ENCODE measurements at regions not wholly inside any gene's neighbourhood (a gene's known extent, or its start where the extent isn't known, plus 50 kb on each side); places are given as distances from the start of the nearest gene placed in this dataset.
A peak's percentile ranks its signal among the peaks of the same experiment; 100 is the strongest.
"Not testable (repeated sequence)": the region's sequence is repeated elsewhere in the genome, so short reads cannot be mapped to it uniquely, and the experiment has no call there.

DNA sequence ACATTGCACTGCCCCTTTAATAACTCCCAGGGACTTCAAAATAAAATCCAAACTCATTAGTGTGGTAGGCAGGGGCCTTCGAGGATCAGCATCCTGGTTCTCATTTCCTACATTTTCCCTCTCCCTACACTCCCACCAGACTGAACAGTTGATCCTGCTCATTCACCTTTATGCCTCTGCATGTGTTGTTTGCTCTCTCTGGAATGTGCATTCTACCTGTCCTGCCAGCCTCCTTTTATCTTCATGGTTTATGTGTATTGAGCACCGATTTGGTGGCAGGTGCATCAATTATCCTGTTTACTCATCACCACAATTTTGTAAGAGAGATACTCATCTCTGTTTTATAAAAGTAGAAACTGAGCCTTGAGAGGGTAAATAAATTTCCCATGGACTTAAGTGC, 125.0 kb downstream of the ADSS2 start:
- no peak for DNase-seq

GRCh38 chr1:244327533-244327932, 124.2 kb downstream of the ADSS2 start:
- DNase-seq = no peak

DNA sequence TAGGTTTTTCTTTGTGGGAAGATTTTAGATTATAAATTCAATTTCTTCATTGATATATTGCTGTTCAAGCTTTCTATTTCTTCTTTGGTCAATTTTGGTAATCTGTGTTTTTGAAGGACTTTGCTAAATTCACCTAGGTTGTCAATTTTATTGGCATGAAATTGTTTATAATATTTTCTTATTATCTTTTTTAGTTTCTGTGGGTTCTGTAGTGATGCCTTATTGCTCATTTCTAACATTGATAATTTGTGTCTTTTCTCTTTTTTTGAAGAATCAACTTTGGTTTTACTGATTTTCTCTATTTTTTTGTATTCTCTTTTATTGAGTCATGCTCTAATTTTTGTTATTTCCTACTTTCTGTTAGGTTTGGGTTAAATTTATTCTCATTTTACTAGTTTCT, 123.2 kb downstream of the ADSS2 start:
- no peak for DNase-seq

DNA sequence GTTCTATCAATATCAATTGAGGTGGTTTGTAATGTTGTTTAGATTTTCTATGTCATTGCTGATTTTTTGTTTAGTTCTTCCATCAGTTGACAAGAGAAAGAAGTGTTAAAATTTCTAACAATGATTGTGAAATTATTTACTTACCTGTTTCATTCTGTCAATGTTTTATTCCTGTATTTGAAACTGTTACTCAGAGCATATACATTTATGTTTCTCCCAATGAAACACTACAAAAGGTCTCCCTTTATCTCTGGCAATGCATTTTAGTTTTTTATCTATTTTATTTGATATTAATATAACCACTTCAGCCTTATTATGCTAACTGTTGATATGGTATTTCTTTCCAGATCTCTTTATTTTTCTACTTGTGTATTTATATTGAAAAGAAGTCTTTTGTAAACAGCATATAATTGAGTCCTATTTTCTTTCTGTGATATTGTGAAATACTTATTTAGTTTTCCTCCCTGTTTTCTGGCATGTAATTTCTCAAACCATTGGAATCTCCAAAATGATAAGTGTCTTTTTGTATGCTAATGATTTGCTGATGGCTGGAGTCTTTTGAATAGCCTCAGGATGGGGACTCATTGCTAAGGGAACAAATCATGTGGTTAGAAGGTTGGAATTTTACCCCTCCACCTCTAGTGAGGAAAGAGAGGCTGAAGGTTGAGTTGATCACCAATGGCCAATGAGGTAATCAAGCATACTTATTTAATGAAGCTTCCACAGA, 122.0 kb downstream of the ADSS2 start:
- DNase-seq = no peak

DNA sequence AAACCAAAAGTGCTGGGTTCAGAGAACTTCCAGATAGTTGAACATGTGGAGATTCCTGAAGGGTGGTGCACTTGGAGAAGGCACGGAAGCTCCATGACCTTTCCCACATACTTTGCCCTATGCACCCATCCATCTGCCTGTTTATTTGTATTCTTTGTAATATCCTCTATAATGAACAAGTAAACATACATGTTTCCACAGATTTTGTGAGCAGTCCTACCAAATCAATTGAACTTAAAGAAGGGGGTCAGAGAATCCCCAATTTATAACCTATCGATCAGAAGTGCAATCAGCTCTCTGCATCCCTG, 121.4 kb downstream of the ADSS2 start:
- no peak for DNase-seq

DNA sequence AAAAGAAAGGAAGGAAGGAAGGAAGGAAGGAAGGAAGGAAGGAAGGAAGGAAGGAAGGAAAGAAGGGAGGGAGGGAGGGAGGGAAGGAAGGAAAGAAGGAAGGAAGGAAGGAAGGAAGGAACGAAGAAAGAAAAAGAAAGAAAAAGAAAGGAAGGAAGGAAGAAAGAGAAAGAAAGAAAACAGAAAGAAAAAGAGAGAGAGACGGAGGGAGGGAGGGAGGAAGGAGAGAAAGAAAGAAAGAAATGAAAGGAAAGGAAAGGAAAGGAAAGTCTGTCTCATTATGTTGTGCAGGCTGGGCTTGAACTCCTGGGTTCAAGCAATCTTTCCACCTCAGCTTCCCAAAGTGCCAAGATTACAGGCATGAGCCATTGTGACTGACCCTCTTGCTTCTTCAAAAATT, 118.9 kb downstream of the ADSS2 start:
- DNase-seq = not testable (repeated sequence)

DNA sequence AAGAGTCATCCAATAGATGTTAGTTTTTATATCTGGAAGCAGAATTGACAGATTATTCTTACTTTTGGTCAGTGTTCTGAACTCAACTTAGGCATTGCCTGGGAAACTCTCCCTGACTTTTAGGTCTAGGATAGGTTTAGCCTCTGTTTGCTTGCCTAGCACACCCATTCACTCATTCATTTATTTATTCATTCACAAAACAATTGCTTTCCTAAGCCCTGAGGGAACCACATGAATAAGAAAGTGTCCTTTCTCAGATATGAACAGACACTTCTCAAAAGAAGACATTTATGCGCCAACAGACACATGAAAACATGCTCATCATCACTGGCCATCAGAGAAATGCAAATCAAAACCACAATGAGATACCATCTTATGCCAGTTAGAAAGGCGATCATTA, 117.4 kb downstream of the ADSS2 start:
- DNase-seq = not testable (repeated sequence)

DNA sequence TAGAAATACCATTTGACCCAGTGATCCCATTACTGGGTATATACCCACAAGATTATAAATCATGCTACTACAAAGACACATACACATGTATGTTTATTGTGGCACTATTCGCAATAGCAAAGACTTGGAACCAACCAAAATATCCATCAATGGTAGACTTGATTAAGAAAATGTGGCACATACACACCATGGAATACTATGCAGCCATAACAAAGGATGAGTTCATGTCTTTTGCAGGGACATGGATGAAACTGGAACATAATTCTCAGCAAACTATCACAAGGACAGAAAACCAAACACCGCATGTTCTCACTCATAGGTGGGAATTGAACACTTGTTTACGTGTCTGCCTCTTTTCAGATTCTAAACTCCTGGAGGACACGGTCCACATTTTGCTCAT, 116.9 kb downstream of the ADSS2 start:
- not testable (repeated sequence) for DNase-seq

DNA sequence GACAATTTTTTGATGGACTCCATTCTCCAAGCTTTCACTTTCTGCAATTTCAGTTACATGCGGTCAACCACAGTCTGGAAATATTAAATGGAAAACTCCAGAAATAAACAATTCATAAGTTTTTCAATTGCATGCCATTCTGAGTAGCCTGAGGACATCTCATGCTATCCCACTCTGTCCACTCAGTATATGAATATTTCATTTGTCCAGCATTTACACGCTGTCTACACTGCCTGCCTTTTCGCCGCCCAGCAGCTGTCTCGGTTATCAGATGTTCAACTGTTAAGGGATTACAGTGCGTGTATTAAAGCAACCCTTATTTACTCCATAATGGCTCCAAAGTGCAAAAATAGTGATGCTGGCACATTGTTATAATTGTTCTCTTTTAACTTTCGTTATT, 116.3 kb downstream of the ADSS2 start:
- DNase-seq = no peak

DNA sequence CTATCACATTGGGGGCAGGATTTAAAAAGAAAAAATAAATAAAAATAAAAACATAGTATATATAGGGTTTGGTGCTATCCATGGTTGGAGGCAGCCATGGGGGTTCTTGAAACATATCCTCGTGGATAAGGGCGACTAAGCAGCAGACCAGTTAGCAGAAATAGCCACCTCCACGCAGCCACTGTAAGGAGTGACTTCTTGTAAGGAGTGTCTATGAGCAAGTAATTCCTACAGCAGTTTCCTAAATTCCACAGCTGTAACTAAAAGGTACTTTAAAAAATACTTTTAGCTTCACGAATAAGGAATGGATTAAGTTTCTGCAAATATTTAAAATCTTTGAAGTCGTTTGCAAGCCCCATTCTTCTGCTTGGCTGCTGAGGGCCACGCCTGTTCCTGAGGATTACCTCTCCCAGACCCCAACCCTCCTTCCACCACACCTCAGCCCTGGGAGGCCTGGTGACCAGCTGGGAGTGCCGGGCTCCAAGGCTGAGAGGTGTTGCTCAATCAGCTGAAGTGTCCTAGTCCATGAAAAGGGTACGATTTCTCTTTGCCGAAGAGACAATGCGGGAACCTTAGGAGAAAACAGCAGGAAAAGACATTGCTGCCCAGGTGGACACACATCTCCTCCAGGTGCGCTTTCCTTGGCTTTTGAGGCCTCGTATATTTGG, 115.3 kb downstream of the ADSS2 start:
- DNase-seq = no peak

DNA sequence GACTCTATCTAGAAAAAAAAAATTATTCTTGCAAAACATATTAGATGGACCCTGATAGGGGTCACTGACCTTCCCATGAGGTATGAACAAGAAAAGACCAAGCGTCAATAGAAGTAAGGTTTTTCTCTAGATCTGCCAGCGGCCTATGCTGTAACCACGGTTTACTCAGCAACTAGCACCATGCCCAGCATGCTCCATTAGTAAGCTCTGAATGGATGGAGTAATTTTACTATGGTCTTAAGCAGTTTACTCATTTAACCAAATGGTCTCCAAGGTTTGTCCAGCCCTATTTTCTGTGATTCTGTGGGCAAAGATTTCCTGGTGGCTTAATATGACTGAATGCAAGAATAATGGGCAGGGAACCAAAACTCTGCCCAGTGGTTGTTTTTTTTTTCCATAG, 113.9 kb downstream of the ADSS2 start:
- no peak for DNase-seq

DNA sequence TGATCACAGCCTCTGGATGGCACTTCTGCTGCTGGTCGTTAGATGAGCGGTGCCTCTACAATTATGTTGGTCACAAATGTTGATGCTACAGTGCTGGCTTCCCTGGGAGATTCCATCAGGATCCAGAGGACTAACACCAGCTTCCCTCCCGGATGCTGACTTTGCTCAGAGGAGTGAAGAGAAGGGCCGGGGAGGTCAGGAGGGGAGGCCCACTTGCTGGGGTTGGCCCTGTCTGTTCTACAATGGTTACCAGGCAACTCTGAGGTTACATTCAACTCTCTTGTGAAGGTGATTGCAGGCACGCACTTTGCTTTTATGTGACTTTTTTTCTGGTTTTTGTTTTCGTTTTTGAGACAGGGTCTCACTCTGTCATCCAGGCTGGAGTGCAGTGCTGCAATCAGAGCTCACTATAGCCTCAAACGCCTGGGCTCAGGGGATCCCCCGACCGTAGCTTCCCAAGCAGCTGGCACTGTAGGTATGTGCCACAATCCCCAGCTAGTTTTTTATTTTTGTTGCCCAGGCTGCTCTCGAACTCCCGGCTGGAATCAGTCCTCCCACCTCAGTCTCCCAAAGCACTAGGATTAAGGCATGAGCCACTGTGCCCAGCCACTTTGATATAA, 112.5 kb downstream of the ADSS2 start:
- DNase-seq = no peak

DNA sequence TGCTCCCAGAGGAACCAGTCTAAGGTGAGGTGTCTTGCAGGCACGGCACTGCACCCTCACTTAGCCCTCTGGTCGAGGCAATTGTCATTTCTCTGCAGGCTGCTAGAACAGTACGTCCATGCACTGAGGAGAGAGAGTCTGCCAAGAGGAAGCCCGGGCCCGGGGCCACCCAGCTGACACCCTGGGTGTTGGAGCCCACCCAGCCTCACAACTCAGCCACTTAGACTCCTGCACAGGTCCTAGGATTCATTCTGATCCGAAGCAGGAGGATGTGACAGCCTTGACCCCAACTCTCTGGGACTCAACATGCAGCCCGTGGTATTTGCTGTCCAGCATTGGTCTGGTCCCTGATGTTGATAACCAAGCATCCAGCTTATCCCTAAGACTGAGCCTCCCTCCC, 111.9 kb downstream of the ADSS2 start:
- no peak for DNase-seq

- no peak for DNase-seq
Observed at GRCh38 chr1:244340396-244340795, 111.3 kb downstream of the ADSS2 start.

DNA sequence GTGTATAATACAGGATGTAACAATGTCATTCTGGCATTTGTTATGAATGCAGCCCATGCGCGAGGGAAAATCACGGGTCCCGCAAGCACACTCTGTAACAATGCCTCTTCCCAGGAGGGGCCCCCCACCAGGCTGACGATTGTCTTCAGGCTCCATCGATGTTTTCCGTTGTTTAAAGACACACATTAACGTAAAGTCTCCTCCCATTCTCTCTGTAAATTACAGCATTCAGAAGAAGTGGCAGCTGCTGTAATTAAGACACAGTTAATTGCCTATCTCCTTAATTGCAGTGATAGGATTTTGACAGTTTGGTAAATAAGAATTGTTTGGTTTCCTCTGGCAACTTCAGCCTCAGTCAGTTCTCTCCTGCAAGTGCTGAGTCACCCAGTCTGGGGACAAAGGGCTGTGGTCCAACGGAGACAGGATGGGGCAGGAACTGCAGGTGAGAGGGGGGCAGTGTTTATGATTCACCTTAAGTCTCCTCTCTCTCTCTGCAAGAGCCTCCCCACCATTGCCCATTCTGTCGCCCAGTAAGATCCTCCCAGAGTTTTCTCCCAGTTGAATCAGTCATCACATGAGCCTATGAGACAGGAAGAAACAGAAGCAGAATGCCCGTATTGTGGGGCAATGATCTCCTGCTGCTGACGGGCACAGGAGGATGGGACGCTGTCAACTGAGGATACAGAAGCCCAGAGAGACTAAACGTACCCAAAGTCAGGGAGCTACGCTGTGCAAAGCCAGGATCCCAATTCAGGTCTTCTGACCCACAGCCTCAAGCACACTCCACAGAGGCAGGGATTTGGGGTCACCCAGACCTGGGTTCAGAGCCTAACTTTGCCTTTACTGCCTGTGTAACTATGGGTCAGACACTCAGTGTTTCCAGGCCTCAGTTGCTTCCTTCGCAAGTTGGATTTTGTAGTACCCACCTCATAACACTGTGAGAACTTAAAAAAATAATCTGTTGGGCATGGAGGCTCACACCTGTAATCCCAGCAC, 110.0 kb downstream of the ADSS2 start:
- DNase-seq = peak; percentile 62 to 77

- DNase-seq = no peak
Observed at GRCh38 chr1:244344001-244344400, 107.7 kb downstream of the ADSS2 start.

DNA sequence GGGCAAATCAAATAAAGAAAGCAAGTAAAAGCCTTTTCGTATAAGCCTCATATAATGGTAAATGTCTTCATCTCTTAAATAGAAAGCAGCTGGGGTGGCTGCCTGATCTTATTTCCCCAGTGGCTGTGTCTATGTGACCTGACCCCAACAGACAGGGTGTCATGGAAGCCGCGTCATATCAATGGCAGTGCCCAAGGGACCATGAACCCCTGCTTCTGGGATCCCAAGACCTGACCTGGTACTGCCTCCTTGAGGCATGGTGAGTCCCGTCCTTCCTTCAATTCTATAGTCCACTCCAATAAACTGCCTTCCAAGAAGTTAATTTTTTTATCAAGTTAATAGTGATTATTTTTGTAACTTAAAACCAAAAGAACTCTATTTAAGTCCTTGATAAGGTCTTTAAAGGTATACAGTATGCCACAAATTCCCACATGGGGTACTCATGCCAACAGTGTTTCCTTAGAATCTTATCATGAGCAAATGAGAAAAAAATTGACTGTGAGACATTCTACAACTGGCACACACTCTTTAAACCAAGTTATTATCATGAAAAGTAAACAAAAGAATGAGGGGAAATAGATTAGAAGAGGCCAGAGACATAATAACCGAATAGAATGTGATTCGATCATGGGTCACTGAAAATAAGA, 104.6 kb downstream of the ADSS2 start:
- no peak for DNase-seq

DNA sequence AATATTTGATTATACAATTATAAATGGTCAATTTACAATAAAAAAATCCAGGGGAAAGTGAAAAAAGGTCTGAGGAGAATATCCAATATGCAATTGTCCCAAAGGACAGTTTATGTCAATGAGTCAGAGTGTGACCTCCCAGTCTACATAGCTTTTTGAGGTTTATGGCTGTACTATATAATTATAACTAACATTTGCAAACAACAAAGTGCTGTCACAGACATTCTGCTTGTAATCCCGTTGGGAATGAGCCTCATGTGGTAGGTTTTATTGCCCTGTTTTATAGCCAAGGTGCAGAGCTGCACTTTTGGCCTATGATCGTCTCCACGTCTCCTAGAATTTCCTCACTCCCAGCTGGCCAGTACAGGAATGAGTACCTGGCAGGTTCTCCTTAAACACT, 103.8 kb downstream of the ADSS2 start:
- DNase-seq = no peak

DNA sequence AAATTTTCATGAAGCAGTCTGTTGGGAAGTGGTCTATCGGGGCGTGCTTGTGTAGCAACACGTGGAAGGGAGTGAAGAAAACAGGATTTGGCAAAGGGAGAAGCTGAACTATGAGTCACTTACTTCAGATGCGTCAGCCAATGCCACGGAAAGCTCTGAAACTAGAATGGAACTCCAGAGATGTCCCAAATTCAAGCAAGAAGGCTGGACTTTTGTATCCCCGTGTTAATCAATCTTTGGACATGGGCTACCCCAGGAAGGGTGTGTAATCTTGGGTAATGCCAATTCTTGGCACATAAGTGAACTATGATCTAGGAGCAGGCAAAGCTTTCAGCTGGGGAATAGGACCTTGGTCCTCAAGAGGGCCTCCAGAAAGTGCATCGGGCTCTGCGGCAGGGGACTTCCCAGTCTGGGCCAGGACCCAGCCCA, 102.6 kb downstream of the ADSS2 start:
- no peak for DNase-seq

DNA sequence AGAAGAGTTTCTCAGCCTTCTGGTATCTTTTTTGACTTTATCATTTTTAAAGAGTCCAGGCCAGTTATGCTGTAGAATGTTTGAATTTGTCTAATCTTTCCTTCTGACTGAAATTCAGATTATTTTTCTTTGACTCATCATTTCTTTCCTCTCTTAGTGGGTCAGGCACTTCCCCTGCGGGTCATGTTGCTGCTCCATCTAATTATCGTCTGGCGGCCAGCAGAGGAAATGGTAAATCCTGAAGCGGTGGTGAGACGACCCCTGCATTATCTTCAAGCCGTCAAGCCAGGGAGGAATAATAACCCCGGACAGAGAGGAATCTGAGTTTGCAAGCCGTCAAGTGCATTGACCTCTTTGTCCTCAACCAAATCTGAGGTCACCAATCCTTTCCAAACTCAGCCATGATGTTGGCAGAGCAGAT, 102.1 kb downstream of the ADSS2 start:
- DNase-seq = no peak

DNA sequence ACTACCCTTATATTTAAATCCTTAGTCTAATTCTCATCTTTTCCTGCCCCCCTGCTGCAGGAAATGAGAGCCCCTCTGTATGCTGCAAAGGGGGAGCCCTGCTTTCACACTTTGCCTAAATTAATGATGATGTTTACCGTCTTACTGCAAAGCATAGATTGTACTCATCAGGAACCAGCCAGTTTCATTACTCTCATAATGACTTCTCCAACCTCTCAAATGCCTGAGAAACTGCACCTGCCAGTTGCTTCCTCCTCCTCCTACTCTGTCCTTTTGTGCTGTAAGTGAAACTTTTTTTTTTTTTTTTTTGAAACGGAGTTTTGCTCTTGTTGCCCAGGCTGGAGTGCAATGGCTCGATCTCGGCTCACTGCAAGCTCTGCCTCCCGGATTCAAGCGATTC, 101.7 kb downstream of the ADSS2 start:
- DNase-seq = no peak

GRCh38 chr1:244352156-244352830, 99.4 kb downstream of the ADSS2 start:
- no peak for DNase-seq

Data from SHP77 (cell line).